Endodermal cell (in vitro differentiated cells): ENCODE measurements at regions not wholly inside any gene's neighbourhood (a gene's known extent, or its start where the extent isn't known, plus 50 kb on each side); places are given as distances from the start of the nearest gene placed in this dataset.
A peak's percentile ranks its signal among the peaks of the same experiment; 100 is the strongest.
"Not testable (repeated sequence)": the region's sequence is repeated elsewhere in the genome, so short reads cannot be mapped to it uniquely, and the experiment has no call there.

Experiments used
- DNase-seq: peaks from one replicate; pipeline ENCODE4 v3.0.0-alpha.2; 2017
- H3K27ac ChIP-seq: 2 replicates; pipeline ENCODE4 v1.5.1; 2013; ENCODE audit warnings: mild to moderate bottlenecking, low read depth, low read length, moderate library complexity
- H3K27me3 ChIP-seq: 2 replicates; pipeline ENCODE4 v1.6.1; 2013; ENCODE audit warnings: mild to moderate bottlenecking, low read length, moderate library complexity; ENCODE audit not compliant: insufficient read depth, control insufficient read depth, poor library complexity, severe bottlenecking
- H3K36me3 ChIP-seq: 2 replicates; pipeline ENCODE4 v1.7.0; 2013; ENCODE audit warnings: mild to moderate bottlenecking, low read length, moderate library complexity; ENCODE audit not compliant: control insufficient read depth, insufficient read depth
- H3K4me1 ChIP-seq: one replicate; pipeline ENCODE4 v1.7.0; 2013; ENCODE audit warnings: low read length; ENCODE audit not compliant: control insufficient read depth, insufficient read depth
- H3K4me3 ChIP-seq: 2 replicates; pipeline ENCODE4 v1.5.1; 2013; ENCODE audit warnings: mild to moderate bottlenecking, low read length, moderate library complexity
- H3K9ac ChIP-seq: 2 replicates; pipeline ENCODE4 v1.6.1; 2013; ENCODE audit warnings: mild to moderate bottlenecking, low read length, moderate library complexity; ENCODE audit not compliant: poor library complexity, severe bottlenecking; ENCODE audit errors: extremely low read depth
- H3K9me3 ChIP-seq: 2 replicates; pipeline ENCODE4 v1.6.1; 2013; ENCODE audit warnings: mild to moderate bottlenecking, low read length, moderate library complexity; ENCODE audit not compliant: control insufficient read depth
- H3K27ac Mint-ChIP-seq: 2 replicates; pipeline ENCODE4 v1.8.0; 2020; ENCODE audit warnings: mixed read lengths
- H3K27me3 Mint-ChIP-seq: 2 replicates; pipeline ENCODE4 v1.8.0; 2021; ENCODE audit warnings: mild to moderate bottlenecking, mixed read lengths; ENCODE audit not compliant: insufficient read depth
- H3K36me3 Mint-ChIP-seq: 2 replicates; pipeline ENCODE4 v1.8.0; 2020; ENCODE audit warnings: low read depth, mixed read lengths
- H3K4me1 Mint-ChIP-seq: 2 replicates; pipeline ENCODE4 v1.8.0; 2020; ENCODE audit warnings: mixed read lengths
- H3K4me3 Mint-ChIP-seq: 2 replicates; pipeline ENCODE4 v1.8.0; 2020; ENCODE audit warnings: mild to moderate bottlenecking, moderate library complexity, mixed read lengths
- H3K9me3 Mint-ChIP-seq: 2 replicates; pipeline ENCODE4 v1.8.0; 2020; ENCODE audit warnings: mild to moderate bottlenecking, mixed read lengths
- WGBS, 2 experiments: methylation state at CpG; one replicate each; pipeline versions ENCODE4 v1.1.5 to v1.1.7; 2013; ENCODE audit warnings: missing lambda C conversion rate in 2 of 2, mixed read lengths in 1 of 2; ENCODE audit not compliant: insufficient coverage in 1 of 2, insufficient read length in 1 of 2; 5-methylcytosine and 5-hydroxymethylcytosine counted together
- TF ChIP-seq, protein P1 (sequence below): fragments of 200-600 bp; sonication (generic); conservative IDR thresholded peaks from 2 replicates; pipeline ENCODE4 v1.5.0; 2021; ENCODE audit warnings: antibody characterized with exemption, mild to moderate bottlenecking

DNA sequence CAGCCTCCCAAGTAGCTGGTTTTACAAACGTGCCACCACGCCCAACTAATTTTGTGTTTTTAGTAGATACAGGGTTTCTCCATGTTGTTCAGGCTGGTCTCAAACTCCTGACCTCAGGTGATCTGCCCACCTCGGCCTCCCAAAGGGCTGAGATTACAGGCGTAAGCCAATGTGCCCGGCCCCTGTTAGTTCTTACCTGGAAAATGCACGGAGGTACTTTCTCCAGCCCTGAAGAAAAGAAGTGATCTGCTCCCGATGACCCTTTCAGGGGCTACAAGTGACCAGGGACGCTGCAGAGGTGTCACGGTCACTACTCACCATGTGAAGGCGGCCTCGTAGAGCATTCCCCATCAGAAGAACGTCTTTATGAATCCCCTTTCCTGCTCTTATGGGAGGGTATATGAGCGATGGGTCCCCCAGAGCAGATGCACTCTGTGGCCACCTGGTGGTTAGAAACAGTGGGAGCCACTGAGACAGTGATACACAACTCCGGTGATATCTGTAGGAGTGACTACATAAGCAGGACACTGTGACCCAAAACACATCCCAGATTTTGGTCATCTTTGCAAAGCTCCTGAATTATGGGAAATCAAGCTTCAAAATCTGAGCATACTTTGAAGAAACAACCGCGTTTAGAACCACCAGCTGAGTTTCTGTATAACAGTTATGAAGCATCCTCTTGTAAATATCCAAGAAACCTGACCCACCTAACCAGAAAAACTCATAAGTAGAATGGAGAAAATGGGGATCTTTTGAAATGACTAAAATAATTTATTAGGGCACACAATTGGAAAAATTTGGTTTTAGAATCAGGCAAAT, 102.7 kb upstream of the NBPF11 start:
- not testable (repeated sequence) for H3K27ac Mint-ChIP-seq, H3K9me3 Mint-ChIP-seq, H3K4me3 Mint-ChIP-seq, H3K4me1 ChIP-seq, H3K36me3 Mint-ChIP-seq, H3K9ac ChIP-seq, H3K4me1 Mint-ChIP-seq, H3K4me3 ChIP-seq, H3K27me3 ChIP-seq, H3K36me3 ChIP-seq, H3K9me3 ChIP-seq, H3K27me3 Mint-ChIP-seq, H3K27ac ChIP-seq
- TF ChIP-seq, protein P1, sequence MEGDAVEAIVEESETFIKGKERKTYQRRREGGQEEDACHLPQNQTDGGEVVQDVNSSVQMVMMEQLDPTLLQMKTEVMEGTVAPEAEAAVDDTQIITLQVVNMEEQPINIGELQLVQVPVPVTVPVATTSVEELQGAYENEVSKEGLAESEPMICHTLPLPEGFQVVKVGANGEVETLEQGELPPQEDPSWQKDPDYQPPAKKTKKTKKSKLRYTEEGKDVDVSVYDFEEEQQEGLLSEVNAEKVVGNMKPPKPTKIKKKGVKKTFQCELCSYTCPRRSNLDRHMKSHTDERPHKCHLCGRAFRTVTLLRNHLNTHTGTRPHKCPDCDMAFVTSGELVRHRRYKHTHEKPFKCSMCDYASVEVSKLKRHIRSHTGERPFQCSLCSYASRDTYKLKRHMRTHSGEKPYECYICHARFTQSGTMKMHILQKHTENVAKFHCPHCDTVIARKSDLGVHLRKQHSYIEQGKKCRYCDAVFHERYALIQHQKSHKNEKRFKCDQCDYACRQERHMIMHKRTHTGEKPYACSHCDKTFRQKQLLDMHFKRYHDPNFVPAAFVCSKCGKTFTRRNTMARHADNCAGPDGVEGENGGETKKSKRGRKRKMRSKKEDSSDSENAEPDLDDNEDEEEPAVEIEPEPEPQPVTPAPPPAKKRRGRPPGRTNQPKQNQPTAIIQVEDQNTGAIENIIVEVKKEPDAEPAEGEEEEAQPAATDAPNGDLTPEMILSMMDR = peak; percentile 87
- peak; percentile 78 for DNase-seq
- 56 to 63% methylated on average over 7 to 14 of the region's 16 CpGs for WGBS, 2 experiments

DNA sequence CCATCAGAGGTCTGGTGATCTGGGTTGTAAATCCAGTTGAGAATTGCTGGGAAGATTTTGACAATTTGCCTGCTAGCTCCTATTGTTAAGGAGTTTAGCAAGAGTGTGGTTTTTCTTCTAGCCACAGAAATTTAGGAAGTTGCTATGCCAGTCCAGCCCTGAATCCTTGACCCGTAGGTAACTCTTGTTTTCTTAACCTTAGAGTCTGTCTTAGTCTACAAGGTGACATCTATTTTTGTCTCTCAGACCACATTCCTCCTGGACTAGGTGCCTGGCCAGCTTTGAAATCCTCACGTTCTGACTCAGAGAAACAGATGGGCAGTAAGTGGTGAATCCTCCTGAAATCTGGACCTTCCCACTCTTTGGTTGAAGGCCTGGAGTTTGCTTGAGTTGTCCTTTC, 101.7 kb upstream of the NBPF11 start:
- not testable (repeated sequence) for H3K9me3 Mint-ChIP-seq, H3K9ac ChIP-seq, H3K4me3 Mint-ChIP-seq, H3K27ac ChIP-seq, H3K36me3 Mint-ChIP-seq, H3K27ac Mint-ChIP-seq, DNase-seq, H3K4me1 Mint-ChIP-seq, H3K9me3 ChIP-seq, H3K27me3 ChIP-seq, H3K27me3 Mint-ChIP-seq, H3K4me3 ChIP-seq, H3K4me1 ChIP-seq, H3K36me3 ChIP-seq
- WGBS, 2 experiments = 92% methylated on average over 1 of the region's 2 CpGs; no CpG with 5 or more reads in 1 of the 2 experiments

DNA sequence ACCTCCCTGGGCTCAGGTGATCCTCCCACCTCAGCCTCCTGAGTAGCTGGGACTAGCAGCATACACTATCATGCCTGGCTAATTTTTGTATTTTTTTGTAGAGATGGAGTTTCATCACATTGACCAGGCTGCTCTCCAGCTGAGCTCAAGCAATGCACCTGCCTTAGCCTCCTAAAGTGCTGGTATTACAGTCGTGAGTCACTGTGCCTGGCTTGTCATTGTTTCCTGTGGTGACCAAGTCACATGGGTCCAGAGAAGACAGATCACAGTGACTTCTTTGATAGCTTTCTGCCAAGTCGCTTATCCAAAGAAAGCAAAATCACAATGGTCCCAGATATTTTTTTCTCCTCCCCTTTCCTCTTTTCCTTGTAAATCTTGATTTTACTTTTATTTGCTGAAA, 96.7 kb upstream of the NBPF11 start:
- 100% methylated on average over 1 of the region's 2 CpGs; no CpG with 5 or more reads in 1 of the 2 experiments for whole genome bisulfite sequencing, 2 experiments
- H3K4me3 Mint-ChIP-seq, H3K4me1 Mint-ChIP-seq: not testable (repeated sequence)

DNA sequence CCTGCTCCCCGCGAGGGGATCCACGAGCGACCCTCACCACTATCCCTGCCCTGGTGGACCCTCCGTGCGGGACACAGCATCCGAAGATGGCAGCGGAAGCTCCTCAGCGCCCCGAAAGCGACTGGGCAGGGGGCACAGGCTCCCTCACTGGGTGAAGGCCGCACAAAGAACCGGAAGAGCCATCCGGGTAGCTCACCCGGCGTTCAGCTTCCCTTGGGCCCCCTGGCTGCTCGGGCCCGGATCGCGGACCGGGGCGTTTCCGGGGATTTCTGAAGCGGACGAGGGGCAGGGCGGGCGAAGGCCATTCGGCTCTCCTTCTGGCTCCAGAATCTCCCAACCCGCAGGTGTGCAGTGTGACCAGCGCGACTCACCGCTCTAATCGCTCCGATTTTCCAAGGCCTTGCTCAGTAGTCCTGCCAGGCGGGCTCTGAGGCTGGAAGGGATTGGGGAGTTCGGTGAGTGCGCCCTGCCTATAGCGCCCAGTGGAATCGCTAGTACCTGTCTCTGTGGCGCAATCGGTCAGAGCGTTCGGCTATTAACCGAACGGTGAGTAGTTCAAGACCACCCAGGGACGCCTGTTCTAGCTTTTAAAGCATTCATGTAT, 94.3 kb upstream of the NBPF11 start:
- not testable (repeated sequence) for H3K4me1 Mint-ChIP-seq, H3K27ac Mint-ChIP-seq, H3K9me3 ChIP-seq, H3K27me3 Mint-ChIP-seq, H3K9me3 Mint-ChIP-seq, H3K36me3 Mint-ChIP-seq, H3K27ac ChIP-seq, H3K9ac ChIP-seq, H3K4me3 ChIP-seq, H3K27me3 ChIP-seq, H3K36me3 ChIP-seq, H3K4me1 ChIP-seq
- DNase-seq = peak; percentile 63
- WGBS, 2 experiments = 28% methylated on average over 20 of the region's 46 CpGs; no CpG with 5 or more reads in 1 of the 2 experiments
- peak overlapping the region; percentile 55 for H3K4me3 Mint-ChIP-seq

More for the DNA sequence above, 96.7 kb upstream of the NBPF11 start:
- H3K9me3 Mint-ChIP-seq, H3K9me3 ChIP-seq, H3K36me3 ChIP-seq, H3K27ac ChIP-seq, H3K9ac ChIP-seq, H3K27me3 Mint-ChIP-seq, H3K4me1 ChIP-seq, H3K4me3 ChIP-seq, H3K36me3 Mint-ChIP-seq, H3K27me3 ChIP-seq, H3K27ac Mint-ChIP-seq, DNase-seq: not testable (repeated sequence)

DNA sequence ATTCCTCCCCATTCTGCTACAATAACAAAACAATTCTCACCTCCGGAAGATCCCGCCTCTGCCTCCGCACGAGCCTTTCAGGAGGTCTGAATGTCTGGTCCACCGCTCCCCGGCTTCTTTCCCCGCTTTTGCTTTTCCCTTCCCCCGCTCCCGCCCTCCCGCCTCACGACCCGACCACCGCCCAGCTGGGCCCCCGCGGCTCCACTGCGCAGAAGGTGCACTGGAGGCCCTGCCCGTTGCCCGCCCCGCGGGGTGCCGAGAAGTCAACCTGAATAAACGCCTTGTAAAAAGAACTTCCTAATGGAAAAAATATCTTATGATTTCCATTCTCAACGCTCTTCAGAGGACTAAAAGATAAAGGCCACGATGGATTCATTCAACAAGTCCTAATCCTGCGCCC, 93.8 kb upstream of the NBPF11 start:
- H3K27me3 ChIP-seq, H3K36me3 Mint-ChIP-seq, H3K9ac ChIP-seq, H3K4me1 ChIP-seq, DNase-seq, H3K9me3 ChIP-seq, H3K4me1 Mint-ChIP-seq, H3K9me3 Mint-ChIP-seq, H3K27ac ChIP-seq, H3K36me3 ChIP-seq, H3K27ac Mint-ChIP-seq, H3K4me3 ChIP-seq, H3K27me3 Mint-ChIP-seq: not testable (repeated sequence)
- peak overlapping the region; percentile 55 for H3K4me3 Mint-ChIP-seq
- WGBS, 2 experiments = 6% methylated on average over 2 of the region's 25 CpGs; no CpG with 5 or more reads in 1 of the 2 experiments

DNA sequence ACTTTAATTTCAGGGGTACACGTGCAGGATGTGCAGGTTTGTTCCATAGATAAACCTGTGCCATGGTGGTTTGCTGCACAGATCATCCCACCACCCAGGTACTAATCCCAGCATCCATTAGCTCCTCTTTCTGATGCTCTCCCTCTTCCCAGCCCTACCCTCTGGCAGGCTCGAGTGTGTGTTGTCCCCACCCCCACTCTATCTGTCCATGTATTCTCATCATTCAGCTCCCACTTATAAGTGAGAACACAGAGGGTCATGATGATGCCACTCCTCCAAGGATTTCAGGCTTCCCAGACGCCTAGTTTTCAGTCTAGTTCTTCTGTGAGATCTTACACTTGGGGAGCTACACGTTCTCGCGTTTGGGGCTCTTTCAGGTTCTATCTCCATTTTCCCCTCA, 93.4 kb upstream of the NBPF11 start:
- not testable (repeated sequence) for H3K4me3 ChIP-seq, H3K36me3 Mint-ChIP-seq, H3K27ac ChIP-seq, DNase-seq, H3K9me3 Mint-ChIP-seq, H3K27ac Mint-ChIP-seq, H3K27me3 ChIP-seq, H3K4me1 ChIP-seq, H3K9ac ChIP-seq, H3K36me3 ChIP-seq, H3K4me1 Mint-ChIP-seq, H3K27me3 Mint-ChIP-seq, H3K9me3 ChIP-seq, H3K4me3 Mint-ChIP-seq
- WGBS, 2 experiments = no CpG with 5 or more reads among the region's 6 CpGs
